GM12878 (cell line): ENCODE measurements at regions not wholly inside any gene's neighbourhood (a gene's known extent, or its start where the extent isn't known, plus 50 kb on each side); places are given as distances from the start of the nearest gene placed in this dataset.

Experiments
- ATAC-seq: fragments of 200-7000 bp; cut with Tn5 transposase; 3 replicates; pipeline ENCODE4 v1.9.1; 2020; ENCODE audit warnings: mild to moderate bottlenecking, moderate library complexity
- BruUV-seq: library from RNA; stranded (reverse); fragments of 400-500 nt; replicated peaks from 2 replicates; lab custom pipeline; 2021; lab: Mats Ljungman, UMichigan
- CTCF ChIA-PET: fragments of 300-600 bp; sonication (Branson Sonifier 250); formaldehyde crosslinking; extraction: SDS; loops from one replicate; lab custom pipeline; 2021; ENCODE audit warnings: inconsistent platforms; lab: Yijun Ruan, JAX
- POLR2A ChIA-PET: fragments of 350-600 bp; formaldehyde crosslinking; extraction: SDS; loops from one replicate; lab custom pipeline; 2021; ENCODE audit warnings: inconsistent platforms; lab: Charles Lee
- RAD21 ChIA-PET: fragments of 300-600 bp; sonication (Branson Sonifier 250); formaldehyde crosslinking; loops from one replicate; lab custom pipeline; 2023; ENCODE audit warnings: antibody characterized with exemption; ENCODE audit not compliant: unreplicated experiment; lab: Charles Lee
- SMC1A ChIA-PET: fragments of 300-600 bp; sonication (Branson Sonifier 250); formaldehyde crosslinking; loops from one replicate; lab custom pipeline; 2023; ENCODE audit not compliant: unreplicated experiment, uncharacterized antibody; lab: Charles Lee
- DNase-seq: peaks from one replicate; pipeline ENCODE4 v3.0.0-alpha.2; 2011; ENCODE audit warnings: low read depth, low spot score
- FAIRE-seq: peaks from 3 replicates; lab custom pipeline; 2011; peaks lifted over from hg19 to GRCh38; lab: Jason Lieb, UNC
- H2AFZ ChIP-seq: 2 replicates; pipeline ENCODE4 v1.6.0; 2011; ENCODE audit warnings: low read depth, low read length, control low read depth; ENCODE audit not compliant: control insufficient read depth
- H3K27ac ChIP-seq: 2 replicates; pipeline ENCODE4 v1.5.1; 2011; ENCODE audit warnings: control low read depth; ENCODE audit not compliant: control insufficient read depth, insufficient read depth
- H3K27me3 ChIP-seq, 2 experiments: replicated peaks in 1 of 2; 2 replicates each; pipeline versions ENCODE4 v1.6.0 to v1.6.1; 2011; ENCODE audit warnings: low read length in 1 of 2; ENCODE audit not compliant: control insufficient read depth in 2 of 2, insufficient read depth in 2 of 2
- H3K36me3 ChIP-seq, 2 experiments: 2 replicates each; pipeline ENCODE4 v1.5.1; 2011; ENCODE audit warnings: low read length in 1 of 2; ENCODE audit not compliant: control insufficient read depth in 2 of 2, insufficient read depth in 2 of 2
- H3K4me1 ChIP-seq: 2 replicates; pipeline ENCODE4 v1.6.1; 2011; ENCODE audit warnings: mild to moderate bottlenecking, low read length, moderate library complexity, mixed read lengths; ENCODE audit not compliant: control insufficient read depth, insufficient read depth
- H3K4me2 ChIP-seq: 2 replicates; pipeline ENCODE4 v1.6.0; 2011; ENCODE audit warnings: control low read depth; ENCODE audit not compliant: control insufficient read depth, insufficient read depth
- H3K4me3 ChIP-seq: fragments of 200-600 bp; sonication (generic); 2 replicates; pipeline ENCODE4 v1.5.1; 2016
- H3K79me2 ChIP-seq: 2 replicates; pipeline ENCODE4 v1.6.0; 2011; ENCODE audit warnings: low read length; ENCODE audit not compliant: control insufficient read depth, insufficient read depth
- H3K9ac ChIP-seq: 2 replicates; pipeline ENCODE4 v1.8.0; 2011; ENCODE audit warnings: low read length, control low read depth, mixed read lengths; ENCODE audit not compliant: control insufficient read depth, insufficient read depth
- H3K9me3 ChIP-seq: replicated peaks from 3 replicates; pipeline ENCODE4 v1.5.1; 2011; ENCODE audit warnings: mild to moderate bottlenecking, low read length; ENCODE audit not compliant: control insufficient read depth, insufficient read depth
- H4K20me1 ChIP-seq: 2 replicates; pipeline ENCODE4 v1.6.0; 2011; ENCODE audit not compliant: control insufficient read depth, insufficient read depth
- BMI1 ChIP-seq: fragments of 450-650 bp; IDR thresholded peaks from 2 replicates; pipeline ENCODE4 v1.6.1; 2016; ENCODE audit warnings: mild to moderate bottlenecking, moderate library complexity, borderline replicate concordance
- EED ChIP-seq: sonication (generic); IDR thresholded peaks from 2 replicates; pipeline ENCODE4 v1.6.1; 2016; ENCODE audit warnings: antibody characterized with exemption, low read depth
- EP300 ChIP-seq, 2 experiments: fragments of 150-350 bp in 1 of 2; IDR thresholded peaks; 2 replicates each; pipeline ENCODE4 v1.6.1; 2011 to 2012; ENCODE audit warnings: low read depth in 2 of 2, low read length in 2 of 2, borderline replicate concordance in 1 of 2, improper control_type of control experiment in 1 of 2, inconsistent platforms in 1 of 2; ENCODE audit not compliant: control insufficient read depth in 1 of 2
- ESRRA ChIP-seq: IDR thresholded peaks from 2 replicates; pipeline ENCODE4 v1.6.1; 2012; ENCODE audit warnings: mild to moderate bottlenecking, low read length, improper control_type of control experiment
- HDAC2 ChIP-seq: fragments of 200-600 bp; sonication (generic); IDR thresholded peaks from 2 replicates; pipeline ENCODE4 v1.6.1; 2017
- HDGF ChIP-seq: fragments of 450-650 bp; IDR thresholded peaks from 2 replicates; pipeline ENCODE4 v1.6.1; 2016; ENCODE audit warnings: antibody characterized with exemption
- JUNB ChIP-seq: IDR thresholded peaks from 2 replicates; pipeline ENCODE4 v1.6.1; 2016; ENCODE audit warnings: antibody characterized with exemption, mild to moderate bottlenecking
- RCOR1 ChIP-seq: conservative IDR thresholded peaks from 2 replicates; pipeline ENCODE4 v1.6.1; 2012; ENCODE audit warnings: low read depth, low read length, improper control_type of control experiment
- RELA ChIP-seq: fragments of 450-650 bp; IDR thresholded peaks from 2 replicates; pipeline ENCODE4 v1.8.0; 2014; ENCODE audit warnings: borderline replicate concordance; ENCODE audit not compliant: partially characterized antibody
- SIN3A ChIP-seq: IDR thresholded peaks from 2 replicates; pipeline ENCODE4 v1.6.1; 2012; ENCODE audit warnings: low read depth, low read length, improper control_type of control experiment
- SMAD1 ChIP-seq: fragments of 450-650 bp; IDR thresholded peaks from 2 replicates; pipeline ENCODE4 v1.6.1; 2018; ENCODE audit warnings: mild to moderate bottlenecking, low read depth; ENCODE audit not compliant: partially characterized antibody
- SMC3 ChIP-seq: IDR thresholded peaks from 2 replicates; pipeline ENCODE4 v1.6.1; 2011; ENCODE audit warnings: low read length, improper control_type of control experiment, borderline replicate concordance
- SREBF1 ChIP-seq: IDR thresholded peaks from 2 replicates; pipeline ENCODE4 v1.6.1; 2012; ENCODE audit warnings: mild to moderate bottlenecking, low read length
- STAT1 ChIP-seq: fragments of 450-650 bp; conservative IDR thresholded peaks from 2 replicates; pipeline ENCODE4 v1.6.1; 2014; ENCODE audit warnings: antibody characterized with exemption, mild to moderate bottlenecking
- SUPT20H ChIP-seq: IDR thresholded peaks from 2 replicates; pipeline ENCODE4 v1.6.1; 2011; ENCODE audit warnings: low read depth, mild to moderate bottlenecking, low read length, moderate library complexity, borderline replicate concordance; ENCODE audit not compliant: control insufficient read depth
- TCF12 ChIP-seq: IDR thresholded peaks from 2 replicates; pipeline ENCODE4 v1.6.1; 2011; ENCODE audit warnings: low read depth, mild to moderate bottlenecking, low read length
- USF1 ChIP-seq: IDR thresholded peaks from 2 replicates; pipeline ENCODE4 v1.6.1; 2011; ENCODE audit warnings: borderline replicate concordance, low read depth, mild to moderate bottlenecking, moderate library complexity, mixed read lengths, low read length; ENCODE audit not compliant: insufficient read depth; ENCODE audit errors: extremely low read length
- ZNF384 ChIP-seq: IDR thresholded peaks from 2 replicates; pipeline ENCODE4 v1.6.1; 2012; ENCODE audit warnings: low read depth, mild to moderate bottlenecking, low read length, improper control_type of control experiment, borderline replicate concordance
- WGBS: methylation state at CpG from one replicate; pipeline ENCODE4 v1.1.6; 2016; ENCODE audit warnings: low lambda C conversion rate; ENCODE audit not compliant: insufficient replicate concordance, insufficient coverage; ENCODE audit errors: missing lambda C conversion rate; 5-methylcytosine and 5-hydroxymethylcytosine counted together
- in situ Hi-C: fragments of 300-500 bp; cut with MboI; formaldehyde crosslinking; loops from 9 replicates; pipeline ENCODE4 v1.14.3; 2018; ENCODE audit warnings: mixed read lengths
- intact Hi-C: fragments of 100-400 bp; cut with micrococcal nuclease; formaldehyde crosslinking; loops from one replicate; pipeline ENCODE4 v1.14.2; 2022; ENCODE audit not compliant: unreplicated experiment
- TF ChIP-seq, protein P1 (sequence below): IDR thresholded peaks from 2 replicates; pipeline ENCODE4 v1.6.1; 2012; ENCODE audit warnings: low read depth, low read length, improper control_type of control experiment

- TF ChIP-seq SUPT20H = no peak
- TF ChIP-seq RELA = no peak
- TF ChIP-seq STAT1 = no peak
- no peak for TF ChIP-seq JUNB
- no peak for TF ChIP-seq ZNF384
- TF ChIP-seq RCOR1 = no peak
- TF ChIP-seq, all 136 proteins: peak for 0
These were observed 378.7 kb downstream of the CTTN start (continued) for GRCh38 chr11:70776914-70777532.

DNA sequence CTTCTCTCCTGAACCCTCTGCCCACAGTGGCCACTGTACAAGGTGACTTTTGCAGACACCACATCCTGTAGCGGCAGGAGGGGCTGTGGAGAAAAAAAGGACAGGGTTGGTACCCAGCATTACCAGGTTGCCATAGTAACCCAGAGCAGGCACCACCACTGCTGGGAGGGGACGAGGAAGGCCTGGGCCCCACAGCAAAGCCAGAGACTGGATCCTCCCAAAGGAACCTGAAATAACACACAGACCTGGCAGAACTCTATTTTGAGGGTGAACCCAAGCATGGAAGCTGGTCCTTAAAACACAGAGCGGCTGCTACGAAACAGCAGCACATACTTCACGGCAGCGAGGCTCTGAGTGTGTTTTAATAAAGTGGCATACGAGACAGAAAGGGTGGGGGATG, 380.6 kb downstream of the CTTN start:
- intact Hi-C loops = no loop called here
- H3K36me3 ChIP-seq = no peaks in the 10 kb centered on the region
- H3K4me1 ChIP-seq = no peaks in the 10 kb centered on the region
- ChIA-PET POLR2A (no interaction called here), RAD21 (no interaction called here), CTCF (interaction anchor here (0.8 kb wide), 1 partner anchor 311 kb away, joined by 3 read pairs; no protein-coding TSS in a partner anchor), SMC1A (no interaction called here)
- no peaks in the 10 kb centered on the region for H4K20me1 ChIP-seq
- WGBS = 43% methylated on average over 7 of the region's 7 CpGs
- TF ChIP-seq SMAD1 = no peak
- TF ChIP-seq EP300 (IDR thresholded peaks at IDR 0.05; ENCODE audit: borderline replicate concordance in 1 of 2, control insufficient read depth in 1 of 2, low read depth in 2 of 2, low read length in 2 of 2) = no peak
- no peak for TF ChIP-seq SREBF1
- no peak for TF ChIP-seq SMC3
- no peak for TF ChIP-seq HDAC2
- TF ChIP-seq BMI1 = no peak
- TF ChIP-seq, protein P1, sequence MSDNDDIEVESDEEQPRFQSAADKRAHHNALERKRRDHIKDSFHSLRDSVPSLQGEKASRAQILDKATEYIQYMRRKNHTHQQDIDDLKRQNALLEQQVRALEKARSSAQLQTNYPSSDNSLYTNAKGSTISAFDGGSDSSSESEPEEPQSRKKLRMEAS = no peak
- TF ChIP-seq SIN3A = no peak
- TF ChIP-seq TCF12 = no peak
- TF ChIP-seq ESRRA = no peak
- no peak for TF ChIP-seq EED
- no peak for TF ChIP-seq HDGF
- TF ChIP-seq USF1 = no peak
- H3K79me2 ChIP-seq = no peaks in the 10 kb centered on the region
- DNase-seq = no peak
- no peak overlapping the region for H3K9ac ChIP-seq
- no peak overlapping the region for H3K4me3 ChIP-seq
- in situ Hi-C loops = no loop called here
- no TSS peak for BruUV-seq
- H3K9me3 ChIP-seq = no peaks in the 10 kb centered on the region; the same call in 2 of the 3 replicates
- no peak for FAIRE-seq
- no peak overlapping the region for H2AFZ ChIP-seq
- H3K4me2 ChIP-seq = no peak overlapping the region
- no peak for ATAC-seq
- no peak overlapping the region for H3K27ac ChIP-seq
- no peaks in the 10 kb centered on the region for H3K27me3 ChIP-seq
